Hippocampal formation (tissue), 2 donors: ENCODE measurements at regions not wholly inside any gene's neighbourhood (a gene's known extent, or its start where the extent isn't known, plus 50 kb on each side); places are given as distances from the start of the nearest gene placed in this dataset.

Source experiments
- DNase-seq, 2 donors: peaks; one replicate each; lab custom pipeline; 2025; lab: John Stamatoyannopoulos, UW

DNA sequence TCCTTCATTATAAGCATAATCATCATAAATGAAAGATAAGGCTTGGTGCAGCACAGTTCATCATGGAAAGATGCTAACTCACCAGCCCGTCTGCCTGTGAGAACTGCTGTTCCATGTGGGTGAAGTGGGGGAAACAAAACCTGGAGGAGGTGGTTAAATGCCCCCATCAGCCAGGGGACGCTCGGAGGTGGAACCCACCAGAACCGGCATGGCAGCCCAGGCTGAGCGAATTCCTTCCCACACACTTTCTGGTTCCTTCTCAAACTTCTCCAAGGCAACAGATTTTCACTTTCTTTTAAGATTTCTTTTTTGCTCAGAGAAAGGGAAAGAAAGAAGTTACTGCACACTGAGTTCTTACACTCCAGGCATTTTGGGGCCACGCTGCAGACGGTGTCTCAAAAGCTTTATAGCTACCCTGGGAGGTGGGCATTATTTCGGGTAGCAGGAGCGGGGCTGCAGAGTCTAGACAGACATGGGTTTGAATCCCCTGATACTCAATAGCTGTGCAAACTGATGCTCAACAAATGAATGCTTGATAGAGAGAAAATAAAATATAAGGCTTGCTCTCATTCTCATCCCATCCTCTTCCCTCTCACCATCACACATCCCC, 190.7 kb downstream of the BCL11B start:
- DNase-seq: no peak

DNA sequence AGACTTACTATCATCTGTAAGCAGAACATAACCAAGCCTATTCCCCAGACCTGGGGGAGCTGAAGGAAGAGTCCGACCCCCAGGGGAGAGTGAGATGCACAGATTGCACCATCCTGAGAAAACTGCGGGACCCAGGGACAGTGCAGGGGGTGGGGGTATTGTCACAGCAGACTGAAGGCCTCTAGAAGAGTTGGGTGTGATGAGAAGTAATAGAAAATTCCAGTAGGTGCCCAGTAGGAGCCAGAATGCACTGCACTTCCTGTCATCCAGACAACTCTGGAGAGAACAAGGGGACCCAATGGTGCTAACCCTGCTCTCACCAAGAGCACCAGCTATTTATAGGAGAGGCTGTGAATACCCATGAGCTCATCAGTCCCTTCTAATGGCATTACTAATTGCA, 190.1 kb downstream of the BCL11B start:
- DNase-seq: no peak

DNA sequence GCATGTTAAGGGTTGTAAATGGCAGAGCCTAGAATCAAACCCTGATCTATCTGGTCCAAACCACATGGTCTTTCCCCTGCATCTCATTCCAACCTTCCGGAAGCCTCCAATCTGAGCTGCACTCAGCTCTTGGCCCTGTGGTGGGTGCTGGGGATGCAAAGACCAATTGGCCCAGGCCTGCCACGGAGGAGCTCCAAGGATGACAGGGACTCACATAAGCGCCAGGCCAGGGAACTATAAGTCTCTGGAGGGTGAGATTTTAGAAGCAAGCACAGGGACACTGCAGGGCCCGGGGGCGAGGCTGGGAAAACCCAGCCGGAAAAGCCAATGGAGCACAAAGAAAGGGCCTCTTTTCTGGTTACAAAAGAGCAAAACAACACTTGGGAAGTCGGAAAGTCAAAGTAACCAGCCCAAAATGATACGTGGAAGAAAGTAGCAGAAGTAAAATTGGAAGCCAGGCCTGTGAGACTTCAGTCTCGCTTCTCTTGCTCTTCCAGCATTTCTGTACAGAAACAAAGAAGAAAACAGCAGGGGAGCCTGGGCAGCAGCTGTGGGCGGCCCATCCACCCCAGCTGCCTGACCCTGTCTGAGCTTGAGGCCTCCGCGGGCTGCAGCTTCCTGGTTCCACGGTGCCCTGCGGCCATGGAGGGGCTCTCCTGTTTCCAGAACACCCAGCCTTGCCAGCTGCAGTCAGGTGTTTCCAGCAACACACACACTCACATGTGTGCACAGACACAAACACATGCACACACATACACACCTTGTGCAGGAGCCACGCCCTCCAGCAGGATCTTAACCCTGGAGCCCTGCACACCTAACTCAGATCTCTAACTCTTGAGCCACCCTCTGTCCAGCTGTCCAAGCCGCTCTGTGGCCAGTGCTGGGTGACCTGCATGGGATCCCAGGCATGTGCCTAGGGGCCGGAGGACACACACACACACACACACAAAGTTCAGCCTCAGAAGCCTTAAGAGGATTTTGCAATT, 178.2 kb downstream of the BCL11B start:
- DNase-seq: no peak

DNA sequence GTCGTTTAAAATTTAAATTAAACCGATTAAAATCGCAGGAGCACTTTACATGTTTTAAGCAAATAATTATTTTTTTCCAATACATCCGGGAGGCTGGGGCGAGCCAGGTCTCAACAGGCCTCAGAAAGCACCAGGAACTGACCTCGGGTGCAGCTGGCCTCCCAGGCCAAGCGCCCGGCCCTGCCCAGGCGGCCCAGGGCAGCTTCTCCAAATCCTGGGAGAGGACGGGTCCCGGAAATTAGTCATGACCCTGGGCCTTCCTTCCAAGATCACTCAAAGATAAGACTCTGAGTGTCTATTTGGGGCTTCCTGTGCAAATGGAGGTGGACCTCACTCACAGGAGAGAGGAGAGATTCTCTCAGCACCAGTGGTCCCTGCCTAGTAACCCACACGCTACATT, 177.1 kb downstream of the BCL11B start:
- no peak for DNase-seq

DNA sequence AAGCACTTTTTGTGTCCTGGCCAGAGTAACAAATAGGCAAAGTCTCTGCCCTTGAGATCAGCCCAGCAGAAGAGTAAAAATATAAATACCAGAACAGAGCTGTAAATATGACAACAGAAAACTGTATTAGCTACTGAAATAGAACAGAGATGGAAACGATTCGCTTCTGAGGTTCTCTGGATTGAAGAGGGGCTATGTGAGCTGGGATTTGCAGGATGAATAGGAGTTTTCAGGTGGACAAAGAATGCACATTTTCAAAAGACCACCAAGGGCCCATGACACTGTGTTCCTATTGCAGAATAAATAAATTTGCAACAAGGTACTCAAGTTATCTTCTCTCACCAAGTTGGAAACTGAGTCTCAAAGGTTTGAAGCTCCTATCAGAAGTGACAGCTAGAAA, 176.6 kb downstream of the BCL11B start:
- no peak for DNase-seq

DNA sequence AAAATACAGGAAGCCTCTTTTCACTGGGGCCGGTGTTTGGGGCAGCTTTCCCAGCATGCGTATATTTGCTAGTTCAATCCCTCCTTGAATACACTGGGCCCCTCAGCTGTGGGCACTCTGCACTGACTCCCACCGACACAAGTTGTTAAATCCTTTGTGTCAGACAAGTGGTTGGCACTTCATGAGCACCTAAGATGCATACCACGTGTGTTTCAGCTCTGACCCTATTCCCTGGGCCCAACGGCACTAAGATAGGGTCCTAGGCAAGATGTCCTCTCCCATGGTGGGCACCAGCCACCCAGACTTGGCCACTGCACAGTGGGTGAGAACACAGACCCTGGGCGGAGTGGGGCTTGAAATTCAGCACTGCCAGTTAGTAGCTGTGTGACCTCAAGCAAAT, 173.8 kb downstream of the BCL11B start:
- no peak for DNase-seq

DNA sequence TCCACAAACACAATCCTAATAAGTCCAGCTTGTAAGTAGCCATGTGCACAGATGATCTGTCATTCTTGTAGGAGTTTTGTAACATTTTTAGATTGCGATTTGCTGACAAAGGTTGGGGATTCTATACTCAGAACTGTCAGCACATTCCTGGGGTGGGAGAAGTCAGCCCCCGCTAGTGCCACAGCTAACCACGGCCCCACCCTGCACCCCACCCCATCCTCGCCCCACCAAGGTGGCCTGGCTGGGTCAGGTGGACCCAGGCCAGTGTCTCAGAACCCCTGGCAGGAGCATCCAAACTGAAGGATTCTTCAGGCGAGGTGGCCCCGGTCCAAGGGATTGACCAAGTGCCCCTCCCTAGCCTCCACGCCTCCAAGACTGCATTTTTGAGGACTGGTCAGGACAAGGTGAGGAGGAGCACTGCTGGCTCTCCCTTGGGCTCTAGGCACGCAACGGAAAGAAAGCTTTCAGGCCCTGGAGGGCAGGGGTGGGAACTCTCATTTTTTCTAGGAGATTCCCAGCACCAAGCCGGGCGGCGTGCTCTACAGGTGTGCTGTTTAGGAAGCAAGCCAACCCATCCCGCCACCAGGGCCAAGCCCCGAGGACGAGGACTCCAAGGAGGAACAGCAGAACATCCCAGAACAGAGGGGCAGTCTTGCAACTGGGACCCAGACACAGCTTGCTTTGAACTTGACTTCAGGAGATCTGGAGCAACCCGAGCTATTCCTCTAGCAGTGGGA, 172.8 kb downstream of the BCL11B start:
- DNase-seq: no peak

DNA sequence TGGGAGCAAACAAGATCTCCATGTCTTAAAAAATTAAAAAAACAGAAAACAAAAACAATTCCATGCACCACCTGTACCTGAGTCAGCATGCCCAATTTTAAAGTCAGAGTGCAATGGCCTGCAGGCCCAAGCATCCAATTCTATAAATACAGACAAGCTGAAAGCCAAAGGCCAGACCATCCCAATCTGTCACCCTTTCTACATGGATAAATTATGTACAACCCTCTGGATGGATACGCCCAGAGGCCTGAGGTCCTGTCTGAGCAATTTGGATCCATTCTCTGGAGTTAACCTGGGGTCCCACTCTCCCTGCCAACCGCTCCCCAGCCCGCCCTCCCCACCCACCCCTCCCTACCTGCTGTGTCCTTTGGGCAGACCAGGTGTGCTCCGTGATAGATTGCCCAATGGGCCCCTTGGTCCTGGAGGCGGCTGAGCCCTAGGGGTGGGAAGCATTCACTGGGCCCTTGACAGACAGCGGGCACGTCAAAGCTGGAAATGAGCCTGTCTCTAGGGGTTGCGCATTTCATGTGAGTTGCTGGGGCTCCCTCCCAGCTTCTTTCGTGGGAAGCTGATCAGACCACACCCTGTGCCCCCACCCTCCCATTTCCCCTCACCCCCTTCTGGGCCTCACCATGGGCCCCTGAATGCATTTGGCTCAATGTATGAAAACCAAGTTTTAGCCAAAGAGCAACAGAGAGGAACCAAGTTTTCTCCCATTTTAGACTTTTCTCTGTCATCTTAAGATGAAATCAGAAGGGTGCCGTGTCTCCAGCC, 171.3 kb downstream of the BCL11B start:
- DNase-seq: no peak

DNA sequence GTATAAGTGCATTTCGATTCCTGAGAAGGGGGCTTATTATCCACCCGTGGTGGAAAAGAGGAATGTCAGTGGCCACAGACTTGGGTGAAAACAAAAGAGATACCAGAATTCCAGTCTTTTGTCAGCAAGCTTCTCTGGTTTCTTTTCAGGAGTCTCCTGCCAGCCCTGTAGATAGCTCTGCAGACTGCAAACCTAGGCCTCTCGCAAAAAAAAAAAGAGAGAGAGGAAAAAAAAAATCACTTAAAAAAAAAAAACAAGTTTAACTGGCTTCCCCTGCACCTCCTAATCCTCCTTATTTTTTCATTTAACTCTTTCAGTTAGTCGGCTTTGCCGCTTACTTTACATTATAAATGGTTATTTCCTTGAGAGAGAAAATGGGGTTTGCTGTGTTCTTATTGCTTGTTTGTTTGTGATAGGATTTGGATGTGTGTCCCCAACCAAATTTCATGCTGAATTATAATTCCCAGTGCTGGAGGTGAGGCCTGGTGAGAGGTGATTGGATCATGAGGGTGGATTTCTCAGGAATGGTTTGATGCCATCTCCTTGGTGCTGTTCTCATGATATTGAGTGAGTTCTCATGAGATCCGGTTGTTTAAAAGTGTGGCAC, 170.0 kb downstream of the BCL11B start:
- DNase-seq: no peak

DNA sequence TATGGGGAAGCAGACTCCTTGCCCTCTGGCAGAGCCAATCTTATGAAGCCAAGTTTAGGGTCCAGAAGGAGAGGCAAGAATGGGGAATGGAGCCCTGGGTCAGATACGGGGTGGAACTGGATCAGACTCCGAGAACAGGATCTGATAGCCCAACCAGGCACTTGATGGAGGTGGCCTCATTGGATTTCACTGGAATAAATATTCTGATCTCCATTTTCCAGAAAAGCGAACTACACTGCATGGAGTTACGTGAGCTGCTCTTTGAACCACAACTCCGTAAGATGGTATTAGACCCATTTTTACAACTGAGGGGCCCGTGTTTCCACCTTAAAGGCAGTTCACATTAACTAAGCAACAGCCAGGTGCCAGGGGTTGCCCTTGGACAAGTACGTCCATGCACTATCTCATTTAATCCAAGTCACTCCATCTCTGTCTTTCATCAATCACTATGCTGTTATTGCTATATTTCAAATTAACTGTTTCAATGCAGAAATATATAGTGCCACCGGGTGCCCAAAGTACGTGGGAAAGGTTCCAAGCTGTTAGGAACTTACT, 155.2 kb downstream of the BCL11B start:
- no peak for DNase-seq

DNA sequence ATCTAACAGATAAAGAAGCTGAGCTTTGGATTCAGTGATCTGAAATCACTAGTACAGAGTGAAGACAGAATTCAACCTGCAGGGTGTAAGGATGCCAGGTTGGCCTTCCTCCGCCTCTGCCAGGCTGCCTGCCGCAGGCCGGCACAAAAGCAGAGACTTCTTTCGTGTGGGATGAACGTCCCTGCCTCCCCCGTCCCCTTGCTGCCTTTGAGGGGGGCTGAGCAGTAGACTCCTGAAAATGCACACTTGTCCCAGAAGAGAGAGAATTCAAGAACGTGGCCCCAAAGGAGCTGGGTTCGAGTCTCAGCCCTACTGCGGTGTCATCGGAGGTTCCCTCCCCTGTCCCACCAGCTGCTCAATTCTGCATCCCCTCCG, 154.3 kb downstream of the BCL11B start:
- DNase-seq: no peak

DNA sequence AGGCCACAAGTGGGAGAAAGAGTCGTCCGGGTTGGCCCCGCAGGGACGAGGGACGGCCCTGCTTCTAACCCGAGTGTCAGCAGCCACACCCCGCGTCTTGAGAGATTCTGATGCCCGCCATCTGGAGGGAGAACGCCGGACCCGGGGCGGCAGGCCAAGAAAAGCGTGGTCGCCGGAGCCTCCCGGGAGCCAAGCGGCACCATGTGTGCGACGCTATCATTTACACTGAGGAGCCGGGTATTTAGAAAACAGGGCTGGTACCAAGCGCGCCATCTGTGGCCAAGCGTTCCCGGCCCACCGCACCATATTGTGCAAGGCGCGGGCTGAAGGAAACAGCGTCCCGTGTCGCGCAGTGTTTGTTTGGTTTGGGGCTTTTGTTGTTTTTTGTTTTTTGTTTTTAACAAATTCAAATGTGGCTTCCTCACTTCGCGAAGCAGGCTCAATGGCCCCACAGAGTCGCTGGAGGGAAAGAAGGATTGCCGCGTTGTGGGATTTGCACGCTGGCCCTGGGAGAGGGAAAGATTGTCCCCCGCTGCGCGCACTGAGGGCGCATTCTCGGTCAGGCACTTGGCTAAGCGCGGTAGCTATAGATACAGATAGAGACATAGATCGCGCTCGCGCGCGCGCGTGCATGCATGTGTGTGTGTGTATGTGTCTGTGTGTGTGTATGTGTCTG, 153.8 kb downstream of the BCL11B start:
- DNase-seq: no peak

DNA sequence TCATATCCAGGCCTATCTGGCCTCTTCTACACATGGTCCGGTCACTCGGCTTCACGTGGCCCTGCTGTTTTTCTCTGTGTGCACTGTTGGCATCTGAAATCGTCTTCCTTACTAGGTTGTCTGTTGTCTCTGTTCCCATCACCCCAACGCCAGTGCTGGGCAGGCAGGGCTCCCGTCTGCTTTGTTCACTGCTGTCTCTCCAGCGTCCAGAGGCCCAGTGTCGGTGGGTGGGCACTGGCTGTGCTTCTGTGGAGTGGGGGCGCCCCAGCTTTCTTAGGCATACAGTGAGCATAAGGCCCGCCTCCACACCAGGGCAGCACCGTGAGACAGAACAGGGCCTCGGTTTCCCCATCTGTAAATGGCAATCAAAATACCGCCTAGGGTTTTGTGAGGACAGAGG, 153.1 kb downstream of the BCL11B start:
- DNase-seq: no peak
